ENCODE measurements at regions not wholly inside any gene's neighbourhood (a gene's known extent, or its start where the extent isn't known, plus 50 kb on each side); places are given as distances from the start of the nearest gene placed in this dataset.

GRCh38 chr4:175350246-175350645, 432.1 kb downstream of the ADAM29 start:
- H3K27me3 ChIP-seq (ENCODE audit: control insufficient read depth in 2 of 2, insufficient read depth in 2 of 2, low read length in 2 of 2) = no peaks in the 10 kb centered on the region
- no peak overlapping the region for H3K9ac ChIP-seq (ENCODE audit: insufficient read depth in 1 of 2, low read depth in 2 of 2, low read length in 2 of 2)
- CTCF ChIA-PET (ENCODE audit: low intra/inter-chr PET ratio) = no interaction called here
- no peaks in the 10 kb centered on the region for H3K4me1 ChIP-seq (replicated peaks in 1 of 2; ENCODE audit: control insufficient read depth in 2 of 2, insufficient read depth in 2 of 2, low read length in 2 of 2)
- TF ChIP-seq XRCC3 (IDR thresholded peaks at IDR 0.05) (no peak), HCFC1 (IDR thresholded peaks at IDR 0.05; ENCODE audit: low read depth, low read length) (no peak), ZNF507 (tag; conservative IDR thresholded peaks at IDR 0.05) (no peak), COPS2 (conservative IDR thresholded peaks at IDR 0.05) (no peak), FIP1L1 (IDR thresholded peaks at IDR 0.05; ENCODE audit: low read depth, low read length, poor library complexity, severe bottlenecking) (no peak), TRIM24 (IDR thresholded peaks at IDR 0.05) (no peak)
- no peaks in the 10 kb centered on the region for H3K79me2 ChIP-seq (ENCODE audit: control insufficient read depth, insufficient read depth, low read length)
- H3K4me2 ChIP-seq (ENCODE audit: insufficient read depth, low read length) = no peak overlapping the region
- peaks cover 3% of the 10 kb centered on the region; the same call in 1 of the 2 replicates for H3K9me3 ChIP-seq (replicated peaks; ENCODE audit: control insufficient read depth, insufficient read depth, low read depth, low read length)
- no peak overlapping the region for H3K4me3 ChIP-seq
- POLR2A ChIA-PET = no interaction called here
- no peaks in the 10 kb centered on the region for H3K36me3 ChIP-seq (ENCODE audit: control insufficient read depth, insufficient read depth, low read length)
- no peaks in the 10 kb centered on the region for H3K9me1 ChIP-seq (ENCODE audit: control insufficient read depth, insufficient read depth, low read length)
- no peak for ATAC-seq
- no peak for FAIRE-seq
- WGBS (ENCODE audit: insufficient coverage, low coverage, missing lambda C conversion rate) = 2% methylated on average over 3 of the region's 3 CpGs
- no peaks in the 10 kb centered on the region for H4K20me1 ChIP-seq (replicated peaks; ENCODE audit: control insufficient read depth, insufficient read depth, low read length)
- H3K27ac ChIP-seq (ENCODE audit: extremely low read depth, low read depth, low read length) = no peak overlapping the region
- intact Hi-C loops (cut with micrococcal nuclease) (no loop called here), in situ Hi-C loops (cut with MboI) (no loop called here)
- no peak for DNase-seq (ENCODE audit: extremely low read depth in 1 of 4, low spot score in 3 of 4)
- no TSS peak for BruUV-seq (replicated peaks)
- no peak overlapping the region for H2AFZ ChIP-seq (ENCODE audit: low read depth, low read length)

DNA sequence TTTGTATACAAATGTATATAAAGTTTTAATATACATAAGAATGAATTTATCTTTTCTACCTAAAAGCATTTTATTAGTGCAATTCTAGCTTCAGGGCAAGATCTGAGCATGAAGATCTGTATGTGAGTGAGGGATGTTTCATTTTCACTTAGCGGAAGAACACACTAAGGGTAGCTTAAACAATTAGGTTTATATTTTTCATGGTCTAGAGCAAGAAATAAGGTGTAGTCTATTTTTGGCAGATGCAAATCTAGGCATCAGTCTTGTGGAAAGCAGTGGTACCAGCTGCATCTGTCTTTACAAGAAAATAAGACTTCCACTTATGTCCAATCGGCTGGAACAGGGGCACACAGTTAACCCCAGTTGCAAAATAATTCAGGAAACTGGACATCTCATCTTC, 433.3 kb downstream of the ADAM29 start:
- Histone ChIP-seq H2AFZ (ENCODE audit: low read depth, low read length) (no peak overlapping the region), H3K9me1 (ENCODE audit: control insufficient read depth, insufficient read depth, low read length) (no peaks in the 10 kb centered on the region), H3K27ac (ENCODE audit: extremely low read depth, low read depth, low read length) (no peak overlapping the region), H3K36me3 (ENCODE audit: control insufficient read depth, insufficient read depth, low read length) (no peaks in the 10 kb centered on the region), H3K9ac (ENCODE audit: insufficient read depth in 1 of 2, low read depth in 2 of 2, low read length in 2 of 2) (no peak overlapping the region), H3K4me1 (replicated peaks in 1 of 2; ENCODE audit: control insufficient read depth in 2 of 2, insufficient read depth in 2 of 2, low read length in 2 of 2) (no peaks in the 10 kb centered on the region), H3K79me2 (ENCODE audit: control insufficient read depth, insufficient read depth, low read length) (no peaks in the 10 kb centered on the region), H3K9me3 (replicated peaks; ENCODE audit: control insufficient read depth, insufficient read depth, low read depth, low read length) (peaks cover 1% of the 10 kb centered on the region; the same call in 1 of the 2 replicates), H3K4me3 (no peak overlapping the region), H3K27me3 (ENCODE audit: control insufficient read depth in 2 of 2, insufficient read depth in 2 of 2, low read length in 2 of 2) (no peaks in the 10 kb centered on the region), H3K4me2 (ENCODE audit: insufficient read depth, low read length) (no peak overlapping the region), H4K20me1 (replicated peaks; ENCODE audit: control insufficient read depth, insufficient read depth, low read length) (no peaks in the 10 kb centered on the region)
- 0% methylated on average over 2 of the region's 2 CpGs for WGBS (ENCODE audit: insufficient coverage, low coverage, missing lambda C conversion rate)
- ATAC-seq (no peak), FAIRE-seq (no peak), DNase-seq (ENCODE audit: extremely low read depth in 1 of 4, low spot score in 3 of 4) (no peak)
- in situ Hi-C loops (cut with MboI) = no loop called here
- intact Hi-C loops (cut with micrococcal nuclease) = no loop called here
- ChIA-PET POLR2A (no interaction called here), CTCF (ENCODE audit: low intra/inter-chr PET ratio) (no interaction called here)
- TF ChIP-seq NR4A1 (CRISPR knock-in tag; IDR thresholded peaks at IDR 0.05) = no peak
- no peak for TF ChIP-seq NR4A1 (tag; IDR thresholded peaks at IDR 0.05)
- no peak for TF ChIP-seq CHCHD3 (CRISPR knock-in tag; IDR thresholded peaks at IDR 0.05)
- no peak for TF ChIP-seq DPF2 (IDR thresholded peaks at IDR 0.05)
- no peak for TF ChIP-seq RFX5 (IDR thresholded peaks at IDR 0.05; ENCODE audit: low read depth, low read length)
- no peak for TF ChIP-seq SIN3A (IDR thresholded peaks at IDR 0.05; ENCODE audit: borderline replicate concordance in 2 of 2, control insufficient read depth in 1 of 2, low read depth in 2 of 2, low read length in 2 of 2)
- TF ChIP-seq FOXJ2 (tag; IDR thresholded peaks at IDR 0.05) = no peak
- no peak for TF ChIP-seq SAFB2 (IDR thresholded peaks at IDR 0.05; ENCODE audit: borderline replicate concordance, low read depth, low read length, severe bottlenecking)
- no peak for TF ChIP-seq LEF1 (IDR thresholded peaks at IDR 0.05)
- TF ChIP-seq NR2C2 (CRISPR knock-in tag; IDR thresholded peaks at IDR 0.05) = no peak
- no peak for TF ChIP-seq NR2C2 (tag; IDR thresholded peaks at IDR 0.05)
- TF ChIP-seq ZNF239 (CRISPR knock-in tag; IDR thresholded peaks at IDR 0.05) = no peak
- TF ChIP-seq, protein P1, sequence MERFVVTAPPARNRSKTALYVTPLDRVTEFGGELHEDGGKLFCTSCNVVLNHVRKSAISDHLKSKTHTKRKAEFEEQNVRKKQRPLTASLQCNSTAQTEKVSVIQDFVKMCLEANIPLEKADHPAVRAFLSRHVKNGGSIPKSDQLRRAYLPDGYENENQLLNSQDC (CRISPR knock-in tag; IDR thresholded peaks at IDR 0.05) = no peak
- no TSS peak for BruUV-seq (replicated peaks)

All from K562 (cell line).